Skin of body (tissue), 1 donor: ENCODE measurements at regions not wholly inside any gene's neighbourhood (a gene's known extent, or its start where the extent isn't known, plus 50 kb on each side); places are given as distances from the start of the nearest gene placed in this dataset.

Source experiments
- DNase-seq: peaks from one replicate; lab custom pipeline; 2025; lab: John Stamatoyannopoulos, UW

GRCh38 chr20:57948180-57948955 is 238.6 kb upstream of the PMEPA1 start:
- peak; percentile 94 for DNase-seq

- peak; percentile 95 for DNase-seq
Measured at GRCh38 chr20:57947421-57948179, 237.8 kb upstream of the PMEPA1 start.

DNA sequence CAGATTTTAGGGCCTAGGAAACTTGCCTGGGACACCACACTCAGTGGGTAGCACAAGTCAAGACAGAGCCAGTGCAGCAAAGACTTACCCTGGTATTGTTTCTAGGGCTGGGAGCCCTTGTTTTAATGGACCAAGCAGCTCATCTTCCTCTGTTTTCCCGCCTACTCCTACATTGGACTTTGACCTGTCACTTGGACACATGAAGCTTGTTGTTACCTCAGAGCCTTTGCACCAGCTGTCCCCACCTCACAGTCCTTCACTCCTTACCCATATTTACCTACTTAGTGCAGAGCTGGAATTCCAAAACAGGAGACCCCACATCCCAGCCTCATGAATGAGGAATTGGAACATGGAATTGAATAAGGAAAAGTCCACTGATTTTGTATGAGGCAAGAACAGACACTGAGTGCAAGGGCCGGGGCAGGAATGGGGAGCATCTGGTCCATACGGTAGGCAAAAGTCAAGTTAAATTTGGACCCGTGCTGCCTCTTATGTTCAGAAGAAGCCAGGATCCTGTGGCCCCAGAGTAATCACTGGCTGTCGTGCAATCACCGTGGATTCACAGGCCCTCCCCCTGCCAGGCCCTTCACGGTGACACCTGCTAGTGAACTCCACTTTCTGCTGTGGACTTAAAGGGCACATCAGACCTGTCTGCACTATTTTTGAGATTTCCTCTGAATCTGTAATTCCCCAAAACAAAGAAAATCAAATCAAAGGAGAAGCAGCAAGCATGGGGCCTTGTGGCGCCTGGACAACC is 236.9 kb upstream of the PMEPA1 start:
- DNase-seq, result no peak

- no peak for DNase-seq
Measured at GRCh38 chr20:57944988-57945387, 235.2 kb upstream of the PMEPA1 start.

GRCh38 chr20:57943950-57944349 is 234.1 kb upstream of the PMEPA1 start:
- no peak for DNase-seq

GRCh38 chr20:57943291-57943690 is 233.5 kb upstream of the PMEPA1 start:
- no peak for DNase-seq

- DNase-seq, result no peak
Measured at GRCh38 chr20:57941604-57942381, 232.0 kb upstream of the PMEPA1 start.

DNA sequence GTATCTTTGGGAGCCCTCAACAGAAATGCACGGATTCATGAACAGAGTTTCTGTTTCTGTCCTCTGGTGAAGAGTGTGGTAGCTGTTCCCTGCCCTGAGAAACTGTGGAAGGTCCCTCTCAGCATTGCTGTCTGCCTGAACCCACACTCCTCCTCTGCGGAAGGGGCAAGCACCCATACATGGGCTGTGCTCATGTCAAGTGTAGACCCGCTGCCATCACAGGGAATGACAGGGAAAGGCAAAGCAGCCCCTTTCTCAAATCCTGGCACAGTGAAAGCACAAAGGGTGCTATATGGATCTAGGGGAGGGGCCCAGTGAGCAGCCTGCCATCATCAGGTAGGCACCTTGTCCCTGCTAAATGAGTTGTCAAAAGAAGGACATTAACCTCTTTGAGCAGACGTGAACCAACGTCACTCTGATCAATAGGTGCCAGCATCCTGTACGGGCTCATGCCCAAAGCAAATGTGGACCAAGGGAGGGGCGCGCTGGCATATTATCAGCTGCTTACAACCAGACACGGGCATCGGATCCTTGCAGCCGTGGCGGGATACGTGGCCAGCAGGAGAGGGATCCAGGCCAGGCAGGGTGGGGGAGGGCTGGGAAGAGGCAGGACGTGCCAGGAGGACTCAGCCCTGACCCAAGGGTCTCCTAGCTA is 231.2 kb upstream of the PMEPA1 start:
- no peak for DNase-seq

GRCh38 chr20:57940376-57940775 is 230.6 kb upstream of the PMEPA1 start:
- DNase-seq, result no peak

- no peak for DNase-seq
Measured at GRCh38 chr20:57939499-57939898, 229.7 kb upstream of the PMEPA1 start.

- DNase-seq, result no peak
Measured at GRCh38 chr20:57938158-57939108, 228.6 kb upstream of the PMEPA1 start.

- no peak for DNase-seq
Measured at GRCh38 chr20:57936636-57937385, 227.0 kb upstream of the PMEPA1 start.

DNA sequence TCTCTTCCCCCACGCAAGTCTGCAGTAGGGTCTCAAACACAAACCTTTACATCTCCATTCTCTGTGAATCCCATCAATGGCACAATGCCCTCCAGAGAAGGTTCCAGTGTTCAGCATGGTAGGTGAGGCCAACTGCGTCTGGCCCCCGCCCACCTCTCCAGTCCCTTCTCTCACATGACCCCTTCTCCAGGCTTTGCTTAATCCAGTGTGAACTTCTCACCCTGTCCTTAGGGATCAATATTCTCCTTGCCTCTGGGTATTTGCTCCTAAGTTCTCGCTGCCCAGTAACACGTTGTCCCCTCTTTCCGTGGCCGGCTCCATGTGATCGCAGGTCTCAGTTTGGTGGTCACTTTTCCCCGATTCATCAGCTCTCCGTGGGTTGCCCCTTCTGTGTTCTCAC is 225.1 kb upstream of the PMEPA1 start:
- no peak for DNase-seq

GRCh38 chr20:57934007-57934805 is 224.4 kb upstream of the PMEPA1 start:
- no peak for DNase-seq

DNA sequence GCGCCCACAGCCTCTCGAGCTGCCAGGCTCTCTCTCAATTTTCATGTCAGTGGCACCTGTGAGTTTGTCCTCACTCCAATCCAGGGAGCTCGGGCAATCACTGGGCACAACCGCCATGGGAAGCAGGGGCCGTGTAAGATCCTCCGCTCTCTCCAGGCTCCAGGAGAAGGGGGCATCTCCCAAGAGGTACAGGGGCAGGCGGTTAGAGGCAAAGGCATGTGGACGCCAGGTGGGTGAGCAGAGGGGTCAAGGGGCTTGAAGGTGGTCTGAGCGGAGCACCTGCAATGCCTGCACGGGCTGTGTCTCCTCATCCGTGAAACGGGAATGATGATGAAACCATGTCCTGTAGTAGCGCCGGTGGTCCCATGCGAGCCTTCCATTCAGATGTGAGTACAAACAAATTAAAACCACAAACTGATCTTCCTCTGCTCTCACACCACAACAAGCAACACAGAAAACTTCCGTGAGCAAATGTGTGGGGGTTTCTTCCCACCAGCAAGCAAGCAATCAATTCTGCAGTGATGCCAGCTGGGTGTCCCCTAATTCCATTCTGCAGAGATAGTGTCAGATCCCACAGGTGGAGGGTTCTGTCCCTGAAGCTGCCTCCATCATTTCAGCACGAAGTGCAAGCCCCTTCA is 222.5 kb upstream of the PMEPA1 start:
- no peak for DNase-seq

DNA sequence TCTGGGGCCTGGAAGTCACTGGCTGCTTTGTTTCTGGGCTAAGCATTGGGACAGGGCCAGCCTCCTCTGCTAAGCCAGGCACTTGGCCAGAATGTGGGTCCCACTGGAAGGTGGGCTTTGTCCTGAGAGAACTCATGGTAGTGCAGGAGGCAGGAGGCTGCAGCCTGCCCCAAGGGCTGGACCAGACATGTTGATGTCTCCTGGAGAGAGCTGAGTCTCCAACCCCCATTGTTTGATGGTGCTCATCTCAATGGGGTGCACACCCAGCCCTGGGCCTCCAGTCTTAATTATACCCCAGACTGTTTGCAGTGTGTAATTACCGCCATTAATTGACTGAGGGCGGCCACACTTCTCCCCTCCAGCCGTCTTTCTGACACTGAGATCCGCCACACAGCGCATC is 220.5 kb upstream of the PMEPA1 start:
- no peak for DNase-seq

- DNase-seq, result peak; percentile 45
Measured at GRCh38 chr20:57928181-57928967, 218.6 kb upstream of the PMEPA1 start.
